SKM-1 (cell line): ENCODE measurements at regions not wholly inside any gene's neighbourhood (a gene's known extent, or its start where the extent isn't known, plus 50 kb on each side); places are given as distances from the start of the nearest gene placed in this dataset.

Experiments used
- DNase-seq: peaks from one replicate; lab custom pipeline; 2025; ENCODE audit not compliant: unreplicated experiment; lab: John Stamatoyannopoulos, UW

- DNase-seq: no peak
Observed at GRCh38 chr9:12874395-12874794, 99.6 kb downstream of the LURAP1L start.

DNA sequence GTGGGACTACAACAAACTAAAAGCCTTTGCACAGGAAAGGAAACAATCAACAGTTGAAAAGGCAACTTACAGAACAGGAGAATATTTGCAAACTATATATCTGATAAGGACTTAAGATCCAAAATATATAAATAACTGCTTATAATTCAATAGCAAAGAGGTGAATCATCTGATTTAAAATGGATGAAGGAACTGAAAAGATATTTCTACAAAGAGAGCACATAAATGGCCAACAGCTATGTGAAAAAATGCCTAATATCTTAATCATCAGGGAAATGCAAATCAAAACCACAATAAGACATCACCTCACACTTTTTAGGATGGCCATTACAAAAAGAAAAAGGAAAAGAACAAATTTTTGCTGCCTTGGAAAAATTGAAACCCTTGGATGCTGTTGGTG lies 100.4 kb downstream of the LURAP1L start:
- no peak for DNase-seq

DNA sequence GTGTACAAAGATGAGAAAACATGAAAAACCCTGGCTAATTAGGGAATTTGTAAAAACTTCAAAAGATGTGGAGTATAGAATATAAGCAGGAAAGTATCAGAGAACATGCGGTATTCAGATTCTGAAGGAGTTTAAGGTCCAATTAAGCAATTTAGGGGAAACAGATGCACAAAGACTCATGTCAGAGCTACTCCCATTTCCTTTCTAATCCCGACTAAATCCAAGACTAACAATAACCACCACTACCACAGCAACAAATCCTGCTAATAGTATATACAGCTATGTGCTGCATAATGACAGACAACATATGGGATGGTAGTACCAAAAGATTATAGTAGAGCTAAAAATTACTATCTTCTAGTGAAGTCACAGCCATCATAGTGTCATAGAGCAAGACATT lies 102.1 kb downstream of the LURAP1L start:
- no peak for DNase-seq

DNA sequence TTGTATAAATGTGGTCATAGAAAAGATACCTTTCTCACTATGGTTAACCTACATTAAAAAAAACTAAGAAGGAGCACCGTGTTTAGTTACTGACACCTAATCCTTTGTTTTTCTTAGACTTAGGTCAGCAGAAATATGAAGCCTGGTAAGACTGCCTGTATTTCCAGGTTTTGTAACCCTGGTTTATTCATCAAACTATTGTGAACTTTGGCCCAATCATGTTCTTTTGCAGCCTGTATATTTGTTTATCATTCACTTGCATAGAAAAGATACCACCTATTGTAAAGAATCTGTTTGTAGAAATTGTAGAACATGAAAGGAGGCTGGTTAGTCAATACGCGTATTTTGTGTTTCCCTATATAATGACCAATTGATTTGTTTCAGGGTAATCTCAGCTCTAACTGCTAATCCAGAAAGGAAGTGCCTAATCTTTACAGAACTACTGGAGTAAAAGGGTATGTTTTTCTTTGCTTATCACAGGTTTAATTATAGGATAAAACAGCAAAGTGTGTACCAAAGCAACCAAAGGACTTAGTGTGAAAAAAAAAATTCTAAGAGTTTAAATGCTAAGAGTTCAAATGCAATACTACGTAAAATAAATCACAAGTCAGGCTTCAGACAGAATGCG lies 103.6 kb downstream of the LURAP1L start:
- DNase-seq: no peak

DNA sequence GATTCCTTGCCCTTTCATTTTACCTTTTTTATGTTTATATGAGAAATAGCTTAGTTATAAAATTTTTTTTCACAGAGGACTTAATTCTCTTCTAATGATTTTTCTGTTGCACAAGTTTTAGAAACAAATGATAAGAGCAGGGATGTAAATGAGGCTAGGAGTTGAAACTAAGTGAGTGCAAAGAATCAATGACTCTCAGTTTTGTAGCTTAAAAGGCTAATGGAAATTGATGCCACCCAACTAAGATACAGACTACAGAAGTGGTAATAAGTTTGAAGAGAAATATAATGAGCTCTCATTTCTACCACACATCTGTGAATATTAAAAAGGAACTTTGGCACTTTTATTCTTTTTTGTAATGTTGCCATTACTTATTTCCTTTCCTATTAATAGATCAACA lies 105.1 kb downstream of the LURAP1L start:
- DNase-seq: no peak

DNA sequence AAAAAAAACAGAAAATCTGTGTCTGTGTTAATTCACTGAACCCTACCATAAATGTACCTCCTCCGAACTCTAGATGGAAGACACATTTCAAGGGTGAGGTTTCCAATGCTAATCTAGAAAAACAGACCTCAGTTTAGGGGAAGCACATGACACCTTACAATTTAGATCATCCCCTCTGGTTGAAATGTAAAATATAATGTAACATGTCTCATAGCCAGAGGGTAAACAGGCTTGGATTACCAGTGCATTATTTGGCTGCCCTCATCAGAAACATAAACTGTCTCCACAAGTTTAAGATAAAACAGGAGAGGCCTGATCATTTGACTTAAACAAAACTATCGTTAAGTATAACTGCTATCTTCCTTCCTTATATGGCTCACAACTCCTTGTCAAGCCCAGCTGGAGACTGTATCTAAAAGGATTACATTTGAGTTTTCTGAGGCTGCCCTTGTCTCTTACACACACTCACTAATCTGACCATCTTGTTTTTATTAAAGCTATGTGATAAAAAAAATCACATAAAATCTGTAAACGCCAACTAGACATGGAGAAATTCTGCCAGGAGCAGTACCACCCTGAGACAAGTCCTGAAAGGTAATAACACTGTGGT lies 105.7 kb downstream of the LURAP1L start:
- DNase-seq: no peak

DNA sequence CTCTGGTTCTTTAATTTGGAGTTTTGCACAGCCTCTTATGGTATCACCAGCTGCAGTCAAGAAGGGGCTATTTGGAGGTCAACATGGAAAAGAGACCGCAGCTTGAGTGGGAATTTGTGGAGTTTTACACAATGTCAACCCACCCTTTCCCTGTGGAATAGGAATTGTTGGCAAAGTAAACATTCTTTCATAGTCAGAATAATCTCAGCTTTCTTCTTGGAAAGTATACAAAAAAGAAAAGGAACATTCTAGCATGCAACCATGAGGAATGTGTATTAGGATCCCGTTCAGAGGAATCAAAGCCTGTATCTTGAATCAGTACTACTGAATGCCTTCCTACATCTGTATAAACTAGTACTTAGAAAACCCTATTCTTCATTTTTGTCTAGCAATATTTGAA lies 107.6 kb downstream of the LURAP1L start:
- no peak for DNase-seq

GRCh38 chr9:12884736-12885395 lies 110.0 kb downstream of the LURAP1L start:
- DNase-seq: no peak

DNA sequence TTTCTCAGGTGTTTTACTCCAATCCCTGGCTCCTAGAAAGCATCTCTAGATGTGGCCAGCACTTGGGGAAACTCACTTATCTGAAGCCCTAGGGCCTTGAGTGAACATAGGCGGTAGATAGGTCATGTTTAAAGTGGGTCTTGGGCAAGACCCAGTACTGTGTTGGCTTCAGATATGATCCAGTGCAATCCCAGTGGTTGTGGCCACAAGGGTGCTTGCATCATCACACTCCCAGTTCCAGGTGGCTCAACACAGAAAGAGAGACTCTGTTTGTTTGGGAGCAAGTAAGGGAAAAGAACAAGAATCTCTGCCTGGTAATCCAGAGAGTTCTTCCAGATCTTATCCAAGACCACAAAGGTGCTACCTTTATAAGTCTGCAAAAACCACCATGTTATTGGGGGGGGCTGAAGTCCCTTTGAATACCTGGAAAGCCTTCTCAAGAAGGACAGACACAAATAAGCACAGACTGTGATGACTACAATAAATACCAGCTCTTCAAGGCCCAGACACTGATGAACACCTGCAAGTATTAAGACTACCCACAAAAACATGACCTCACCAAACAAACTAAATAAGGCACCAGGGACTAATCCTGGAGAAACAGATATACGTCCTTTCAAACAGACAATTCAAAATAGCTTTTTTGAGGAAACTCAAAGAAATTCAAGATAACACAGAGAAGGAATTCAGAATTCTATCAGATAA lies 114.7 kb downstream of the LURAP1L start:
- no peak for DNase-seq

GRCh38 chr9:12891588-12891987 lies 116.8 kb downstream of the LURAP1L start:
- no peak for DNase-seq

GRCh38 chr9:12903316-12903715 lies 128.5 kb downstream of the LURAP1L start:
- no peak for DNase-seq

DNA sequence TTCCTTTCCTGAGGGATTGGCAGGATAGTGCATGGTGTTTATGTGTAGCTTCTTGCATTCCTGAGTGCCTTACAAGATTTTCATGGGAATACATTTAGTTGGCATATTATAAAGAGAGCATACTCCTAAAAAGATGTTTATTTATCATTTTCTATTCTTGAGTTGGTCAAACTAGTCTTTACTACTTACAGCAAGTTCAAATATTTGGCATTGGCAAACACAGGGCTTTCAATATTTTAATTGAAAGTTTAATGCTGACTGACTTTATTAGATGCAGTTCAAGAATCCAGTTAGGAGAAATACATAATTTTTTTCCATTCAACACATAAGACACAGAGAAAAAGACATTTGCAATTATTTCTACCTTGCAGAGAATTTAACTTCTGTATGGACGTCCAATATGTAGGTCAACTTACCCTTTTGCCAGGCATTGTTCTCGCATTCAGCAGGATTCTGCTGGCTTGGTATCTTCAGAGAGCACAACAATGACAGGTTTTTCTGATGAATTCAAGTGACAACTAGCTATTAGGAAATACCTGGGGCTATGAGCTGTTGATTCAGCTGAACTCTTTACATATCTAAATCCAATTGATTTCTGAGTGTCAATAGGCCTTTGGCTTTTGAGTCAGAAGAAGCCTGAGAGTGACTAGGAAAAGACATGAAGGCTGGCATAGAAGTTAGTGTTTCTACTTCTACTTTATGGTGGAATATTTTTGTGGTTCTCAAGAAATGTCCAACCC lies 129.6 kb downstream of the LURAP1L start:
- no peak for DNase-seq

DNA sequence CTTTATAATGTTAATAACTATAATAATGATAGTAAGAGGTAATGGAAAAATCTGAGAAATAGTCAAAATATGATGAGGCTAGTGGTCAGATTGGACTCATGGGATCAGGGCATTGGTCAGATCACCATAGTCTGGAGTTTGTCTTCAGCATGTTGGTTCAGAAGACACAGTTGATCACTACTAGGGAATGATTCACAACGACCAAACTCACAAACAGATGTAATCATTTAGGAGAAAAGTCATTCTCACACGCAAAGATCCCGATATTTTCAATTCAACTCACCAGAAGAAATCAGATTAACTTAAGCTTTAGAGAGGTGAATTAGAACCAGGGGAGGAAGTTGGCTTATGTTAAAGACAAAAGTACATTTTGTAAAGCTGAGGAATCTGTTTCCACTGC lies 131.8 kb downstream of the LURAP1L start:
- DNase-seq: no peak

GRCh38 chr9:12908895-12909294 lies 134.1 kb downstream of the LURAP1L start:
- no peak for DNase-seq

DNA sequence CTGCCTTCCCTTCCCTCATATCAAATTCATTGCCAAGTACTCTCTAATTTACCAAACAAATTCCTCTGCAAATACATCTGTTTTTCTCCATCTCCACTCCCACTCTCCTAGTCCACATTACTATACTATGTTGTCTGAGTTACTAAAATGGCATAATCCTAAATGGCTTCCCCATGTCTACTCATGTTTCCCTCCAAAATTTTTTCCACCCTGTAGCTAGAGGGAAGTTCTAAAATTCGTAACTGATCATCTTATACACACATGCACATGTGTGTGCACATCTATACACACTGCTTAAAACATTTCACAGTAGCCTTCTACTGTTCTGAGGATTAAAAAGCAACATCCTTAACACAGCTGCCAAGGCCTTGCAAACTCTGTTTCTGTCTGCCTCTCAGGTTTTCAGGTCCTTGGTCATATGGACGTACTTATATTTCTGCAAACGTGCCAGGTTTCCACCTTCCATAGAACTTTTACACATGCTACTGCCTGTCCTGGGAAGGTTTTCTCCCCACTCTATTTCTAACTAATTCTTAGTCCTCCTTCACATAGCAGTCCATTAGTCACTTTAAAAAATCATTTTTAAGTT lies 140.6 kb downstream of the LURAP1L start:
- no peak for DNase-seq

DNA sequence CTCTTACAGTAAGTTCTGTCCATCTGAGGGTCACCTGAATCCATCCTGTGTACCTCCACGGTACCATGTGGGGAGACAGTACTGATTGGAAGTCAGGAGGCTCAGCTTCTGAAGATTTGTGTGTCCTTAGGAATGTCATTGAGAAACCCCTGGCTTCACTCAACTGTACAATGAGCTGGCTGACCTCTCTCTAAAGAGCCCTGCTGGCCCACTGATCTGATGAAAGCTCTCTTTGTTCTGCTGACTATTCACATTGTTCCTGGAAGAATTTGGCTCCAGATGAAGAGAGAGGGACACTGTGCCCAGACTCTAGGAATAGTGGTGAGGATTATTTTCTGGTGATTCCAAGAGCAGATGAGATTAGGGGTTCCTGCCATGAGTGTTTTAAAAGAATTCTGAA lies 141.2 kb downstream of the LURAP1L start:
- no peak for DNase-seq

DNA sequence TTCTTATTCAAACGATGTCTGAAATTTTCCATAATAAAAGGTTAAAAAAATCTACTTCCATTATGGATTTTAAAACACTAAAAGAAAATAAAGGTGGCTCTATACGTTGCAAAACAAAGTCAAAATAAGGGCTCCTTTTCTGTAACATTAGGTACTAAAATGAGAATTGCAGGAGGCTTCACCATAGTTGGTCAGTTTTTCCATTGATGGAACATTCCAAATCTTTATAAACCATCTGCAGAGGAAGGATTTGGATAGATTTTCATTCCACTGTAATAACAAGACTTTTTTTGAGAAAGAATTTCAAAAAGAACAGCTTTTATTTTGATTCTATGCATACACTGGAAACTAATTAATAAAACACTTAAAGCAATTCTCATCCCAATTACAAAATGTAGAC lies 145.6 kb downstream of the LURAP1L start:
- DNase-seq: no peak

- DNase-seq: no peak
Observed at GRCh38 chr9:12921621-12922020, 146.8 kb downstream of the LURAP1L start.

- no peak for DNase-seq
Observed at GRCh38 chr9:12922224-12922866, 147.5 kb downstream of the LURAP1L start.

DNA sequence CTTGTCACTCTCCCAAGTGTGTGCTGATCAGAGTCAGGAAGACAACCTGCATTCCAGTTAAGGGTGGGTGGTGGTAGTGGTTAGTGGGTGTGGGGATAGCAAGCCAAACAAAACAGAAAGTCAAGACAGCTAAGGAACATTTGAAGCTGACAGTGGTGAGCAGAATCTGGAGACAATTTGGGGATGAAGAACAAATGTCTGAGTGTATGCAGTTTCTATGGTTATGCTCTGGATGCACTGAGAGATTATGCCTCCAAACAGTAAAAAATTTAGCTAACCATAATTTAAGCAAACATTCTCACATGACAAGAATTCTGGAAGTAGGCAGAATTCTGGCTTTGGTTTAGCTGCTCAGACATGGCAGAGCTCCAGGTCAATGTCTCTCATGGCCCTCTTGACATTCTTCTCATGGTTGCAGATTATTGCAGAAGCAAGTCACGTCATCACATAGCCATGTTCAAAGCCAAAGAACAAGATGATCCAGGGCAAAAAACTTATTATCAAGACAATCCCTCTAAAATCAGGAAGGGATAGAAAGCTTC lies 148.7 kb downstream of the LURAP1L start:
- no peak for DNase-seq
